HG03095 (cell line): ENCODE measurements at regions not wholly inside any gene's neighbourhood (a gene's known extent, or its start where the extent isn't known, plus 50 kb on each side); places are given as distances from the start of the nearest gene placed in this dataset.
"Not testable (repeated sequence)": the region's sequence is repeated elsewhere in the genome, so short reads cannot be mapped to it uniquely, and the experiment has no call there.

Experiments
- ATAC-seq: cut with Tn5 transposase; IDR thresholded peaks from one replicate; pipeline ENCODE4 v1.9.1; 2021; ENCODE audit warnings: moderate library complexity; ENCODE audit not compliant: unreplicated experiment

DNA sequence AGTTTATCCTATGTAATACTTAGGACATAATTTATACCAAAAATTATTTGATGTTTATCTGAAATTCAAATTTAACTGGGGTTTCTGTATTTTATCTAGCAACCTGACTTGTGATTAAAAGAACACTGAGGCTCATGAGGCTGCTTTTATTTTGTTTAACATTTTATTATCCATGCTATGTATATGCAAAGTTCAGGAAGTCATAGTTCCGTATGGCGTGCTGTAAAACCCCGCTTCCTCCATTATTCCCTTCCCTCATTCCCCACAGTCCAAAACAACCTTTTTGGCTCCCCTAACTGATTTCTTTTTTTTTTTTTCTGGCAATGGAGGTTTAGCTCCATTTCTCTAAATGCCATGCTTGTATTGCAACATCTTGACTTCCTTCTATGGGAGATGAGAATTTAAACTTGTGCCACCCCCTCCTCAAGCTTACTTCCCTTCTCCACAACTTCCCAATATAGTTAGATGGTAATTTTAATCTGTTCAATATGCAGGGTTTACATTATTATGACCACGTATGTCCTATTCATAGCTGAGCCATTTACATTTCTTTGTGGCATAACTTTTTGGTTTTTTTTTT, 138.0 kb upstream of the DNAH14 start:
- no peak for ATAC-seq

DNA sequence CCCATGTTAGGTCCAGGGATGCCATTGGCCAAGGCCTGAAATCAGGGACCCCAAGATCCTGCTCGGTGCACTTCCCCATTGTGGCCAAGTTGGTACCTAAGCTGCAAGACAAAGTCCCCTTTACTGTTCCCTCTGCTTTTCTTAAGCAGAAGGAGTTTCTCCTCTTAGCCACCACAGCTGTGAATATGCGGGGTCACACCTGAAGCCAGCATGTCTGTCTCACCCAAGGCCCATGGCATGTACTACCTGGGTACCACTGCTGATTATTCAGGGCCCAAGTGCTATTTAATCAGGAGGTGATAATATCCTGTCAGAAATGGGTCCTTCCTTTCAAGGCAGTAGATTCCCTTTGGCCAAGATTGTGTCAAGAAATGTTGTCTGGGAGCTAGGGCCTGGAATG, 133.9 kb upstream of the DNAH14 start:
- no peak for ATAC-seq

DNA sequence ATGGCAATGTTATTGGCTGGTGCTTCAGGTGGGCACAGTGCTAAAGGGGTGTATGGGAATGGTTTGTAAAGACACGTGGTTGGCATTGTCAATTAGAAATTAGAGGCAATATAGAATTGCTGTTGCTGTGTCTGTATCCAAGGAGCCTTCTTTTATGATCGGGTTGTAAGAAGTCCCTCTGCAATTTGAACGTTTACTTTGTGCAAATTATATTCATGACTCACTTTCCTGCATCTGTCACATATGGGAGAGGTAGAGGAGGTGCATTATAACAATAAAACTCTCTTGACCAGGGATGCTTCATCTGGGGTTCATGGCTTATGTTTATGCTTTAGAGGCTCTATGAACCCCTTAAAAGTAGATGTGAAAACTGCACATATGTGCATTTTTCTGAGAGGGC, 130.4 kb upstream of the DNAH14 start:
- no peak for ATAC-seq

DNA sequence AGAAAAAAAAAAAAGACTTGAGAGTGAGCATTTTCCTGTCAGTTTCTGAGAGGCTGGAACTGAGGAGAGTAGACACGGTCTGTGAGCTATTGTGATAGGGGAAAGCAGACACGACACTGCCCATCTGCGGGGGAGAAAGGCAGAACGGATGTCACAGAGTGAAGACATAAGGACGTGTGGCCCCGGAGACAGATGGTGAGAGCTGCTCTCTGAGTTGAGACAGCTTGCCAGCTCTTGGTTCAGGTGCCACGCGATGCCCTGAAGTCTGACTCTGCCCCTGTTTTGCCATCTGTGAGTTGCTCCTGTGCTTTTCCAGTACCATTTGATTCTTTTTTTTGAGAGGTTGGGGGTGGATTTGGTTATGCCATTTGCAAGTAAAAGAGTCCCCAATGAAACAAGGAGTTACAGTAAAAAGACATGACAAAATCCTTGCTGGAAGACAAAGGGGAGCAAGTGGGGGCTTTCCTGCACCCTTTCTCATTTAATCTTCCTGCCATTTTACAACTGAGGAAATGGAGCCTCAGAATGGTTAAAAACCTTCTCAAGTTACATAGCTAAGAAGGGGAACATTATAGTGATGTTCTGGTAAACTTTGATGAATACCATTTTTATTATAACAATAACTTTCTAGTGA, 128.9 kb upstream of the DNAH14 start:
- ATAC-seq, result no peak

DNA sequence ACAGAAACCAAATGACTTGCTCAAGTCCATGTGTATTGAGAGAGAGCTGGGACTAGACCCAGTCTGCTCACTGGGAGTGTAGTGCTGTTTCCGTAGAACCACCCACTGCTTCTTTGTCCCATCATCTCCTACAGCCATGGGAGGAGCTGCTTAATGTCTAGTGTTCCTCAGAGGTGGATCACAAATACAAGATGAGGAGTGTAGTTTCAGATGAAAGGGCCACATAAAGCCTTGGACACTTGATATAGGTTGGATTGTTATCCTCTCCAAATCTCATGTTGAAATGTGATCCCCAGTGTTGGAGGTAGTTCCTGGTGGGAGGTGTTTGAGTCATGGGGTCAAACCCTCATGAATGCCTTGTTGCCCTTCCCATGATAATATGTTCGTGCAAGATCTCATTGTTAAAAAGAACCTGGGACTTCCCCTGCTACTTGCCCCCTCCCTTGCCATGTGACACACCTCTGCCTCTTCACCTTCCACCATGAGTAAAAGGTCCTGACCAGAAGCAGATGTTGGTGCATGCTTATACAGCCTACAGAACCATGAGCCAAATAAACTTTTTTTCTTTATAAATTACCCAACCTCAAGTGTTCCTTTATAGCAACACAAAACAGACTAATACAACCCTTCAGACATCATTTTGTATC, 127.5 kb upstream of the DNAH14 start:
- ATAC-seq, result no peak

DNA sequence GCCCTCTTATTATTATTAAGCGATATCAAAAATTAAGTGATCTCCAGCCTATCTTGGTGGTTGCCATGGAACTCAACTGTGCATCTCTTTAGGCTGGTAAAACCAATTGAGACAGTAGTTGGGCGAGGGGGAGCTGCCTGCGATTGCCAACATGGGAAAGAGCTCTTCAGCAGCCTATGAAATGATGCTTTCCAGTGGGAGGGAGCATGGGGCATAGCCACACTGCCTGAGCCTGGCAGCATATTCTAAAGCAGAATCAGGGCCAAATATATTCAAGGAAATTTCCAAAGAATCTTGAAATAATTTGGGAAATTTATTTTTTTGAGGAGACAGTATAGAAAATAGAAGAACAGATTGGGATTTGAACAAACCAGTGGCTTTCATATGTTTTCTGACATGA, 126.9 kb upstream of the DNAH14 start:
- ATAC-seq, result no peak

DNA sequence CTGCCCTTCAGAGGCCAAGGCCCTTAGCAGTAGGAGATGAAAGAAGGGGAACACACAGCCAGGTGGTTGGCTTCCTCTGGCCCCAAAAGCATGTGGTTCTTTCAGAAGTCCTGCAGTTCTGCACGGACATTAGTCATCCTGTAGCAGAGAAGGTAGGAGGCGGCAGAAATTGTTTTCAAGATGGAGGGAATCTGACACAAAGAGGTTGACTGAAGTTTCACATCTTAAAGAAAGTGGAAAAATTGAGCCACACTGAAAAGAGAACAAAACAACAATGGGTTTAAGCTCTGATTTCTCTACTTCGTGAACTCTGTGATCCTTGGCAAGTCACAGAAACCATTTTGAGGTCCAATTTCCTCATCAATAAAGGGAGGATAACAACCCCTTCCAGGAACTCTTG, 125.3 kb upstream of the DNAH14 start:
- no peak for ATAC-seq

DNA sequence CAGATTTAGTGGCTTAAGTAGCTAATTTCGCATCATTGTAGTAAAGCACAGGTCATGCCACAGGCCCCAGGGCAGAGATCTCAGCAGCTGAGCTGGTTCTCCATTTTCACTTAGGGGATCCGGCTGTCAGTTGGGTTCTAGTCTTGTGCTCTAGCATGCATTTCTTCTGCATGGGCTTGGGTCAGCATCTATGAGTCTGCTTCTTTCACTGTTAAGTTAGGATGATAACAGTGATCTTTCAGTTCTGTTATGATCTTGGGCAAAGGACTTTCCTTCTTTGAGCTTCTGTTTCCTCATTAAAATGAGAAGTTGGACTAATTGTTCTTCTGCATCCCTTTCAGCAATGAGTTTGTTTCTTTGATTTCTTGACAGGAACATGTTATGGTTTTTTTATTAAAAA, 123.6 kb upstream of the DNAH14 start:
- ATAC-seq, result no peak

DNA sequence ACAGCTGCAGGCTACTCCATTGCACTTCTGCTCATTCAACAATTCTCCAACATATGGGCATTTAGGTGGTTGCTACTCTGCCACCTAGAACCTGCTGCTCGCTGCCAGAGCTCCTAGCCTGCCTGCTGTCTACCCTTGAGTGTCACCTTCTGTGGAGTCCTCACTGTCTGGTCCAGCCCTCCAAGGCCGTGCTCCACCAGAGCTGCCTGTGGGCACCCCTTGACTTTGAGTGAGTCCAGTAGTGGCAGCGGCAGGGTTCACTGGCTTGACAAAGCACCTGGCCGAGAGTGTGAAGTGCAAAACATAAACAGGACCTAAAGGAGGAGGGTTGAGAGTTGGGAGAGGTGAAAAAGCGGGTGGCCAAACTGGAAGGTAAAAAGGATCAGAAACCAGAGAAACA, 120.3 kb upstream of the DNAH14 start:
- ATAC-seq, result no peak

DNA sequence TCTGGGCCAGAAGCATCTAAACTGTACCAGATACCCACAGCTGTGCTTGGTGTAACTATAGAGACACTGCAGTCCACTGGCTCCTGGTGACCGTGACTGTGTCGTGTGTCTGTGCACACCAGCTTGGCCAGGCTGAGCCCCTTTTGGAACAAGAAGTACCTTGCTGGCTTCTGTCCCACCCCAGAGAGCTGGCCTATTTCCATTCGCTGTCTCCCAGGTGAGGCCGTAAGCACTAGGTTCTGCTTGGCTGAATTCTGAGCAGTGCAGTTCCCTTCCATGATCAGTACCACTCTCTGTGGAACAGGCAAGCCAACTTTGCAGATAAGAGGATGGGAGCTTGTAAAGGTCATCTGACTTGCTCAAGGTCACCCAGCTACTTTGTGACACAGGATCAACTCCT, 119.9 kb upstream of the DNAH14 start:
- no peak for ATAC-seq

DNA sequence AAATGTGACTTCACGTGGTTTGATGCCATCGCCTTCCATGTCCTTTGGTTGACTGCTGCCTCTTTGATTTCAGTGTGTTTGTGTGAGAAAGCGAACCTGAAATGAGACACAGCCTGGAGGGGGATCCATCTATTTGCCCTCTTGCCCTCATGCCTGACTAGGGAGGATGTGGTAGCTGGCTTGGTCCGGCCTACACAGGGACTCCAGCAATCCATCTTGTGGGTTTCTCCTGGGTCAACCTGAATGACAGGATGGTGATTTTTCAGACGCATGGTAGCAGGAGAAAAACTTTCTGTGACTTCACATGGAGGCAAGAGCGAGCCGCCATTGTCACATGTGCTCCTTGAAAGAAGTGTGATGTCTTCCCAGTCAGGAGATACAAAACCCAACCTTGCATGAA, 117.9 kb upstream of the DNAH14 start:
- ATAC-seq, result no peak

DNA sequence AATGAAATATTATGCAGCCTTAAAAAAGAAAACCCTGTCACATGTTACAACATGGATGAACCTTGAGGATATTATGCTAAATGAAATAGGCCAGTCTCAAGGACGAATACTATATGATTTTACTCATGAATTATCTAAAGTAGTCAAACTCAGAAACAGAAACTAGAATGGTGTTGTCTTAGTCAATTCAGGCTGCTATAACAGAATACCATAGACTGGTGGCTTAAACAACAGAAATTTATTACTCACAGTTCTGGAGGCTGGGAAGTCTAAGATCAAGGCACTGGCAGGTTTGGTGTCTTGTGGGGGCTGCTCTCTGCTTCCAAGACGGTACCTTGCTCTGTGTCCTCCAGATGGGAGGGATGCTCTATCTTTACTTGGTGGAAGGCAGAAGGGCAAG, 113.8 kb upstream of the DNAH14 start:
- ATAC-seq, result no peak

DNA sequence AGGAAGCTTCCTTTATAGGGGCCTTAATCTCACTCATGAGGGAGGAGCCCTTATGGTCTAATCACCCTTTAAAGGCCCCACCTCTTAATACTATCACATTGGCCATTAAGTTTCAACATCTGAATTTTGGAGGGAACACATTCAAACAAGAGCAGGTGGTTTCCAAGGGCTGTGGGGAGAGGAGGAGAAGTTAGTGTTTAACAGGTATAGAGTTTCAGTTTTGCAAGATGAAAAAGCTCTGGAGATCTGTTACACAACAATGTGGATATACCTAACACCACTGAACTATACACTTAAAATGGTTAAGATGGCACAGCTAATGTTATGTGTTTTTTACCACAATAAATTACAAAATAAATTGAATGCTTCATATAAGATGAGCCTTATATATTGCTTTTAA, 113.4 kb upstream of the DNAH14 start:
- no peak for ATAC-seq

DNA sequence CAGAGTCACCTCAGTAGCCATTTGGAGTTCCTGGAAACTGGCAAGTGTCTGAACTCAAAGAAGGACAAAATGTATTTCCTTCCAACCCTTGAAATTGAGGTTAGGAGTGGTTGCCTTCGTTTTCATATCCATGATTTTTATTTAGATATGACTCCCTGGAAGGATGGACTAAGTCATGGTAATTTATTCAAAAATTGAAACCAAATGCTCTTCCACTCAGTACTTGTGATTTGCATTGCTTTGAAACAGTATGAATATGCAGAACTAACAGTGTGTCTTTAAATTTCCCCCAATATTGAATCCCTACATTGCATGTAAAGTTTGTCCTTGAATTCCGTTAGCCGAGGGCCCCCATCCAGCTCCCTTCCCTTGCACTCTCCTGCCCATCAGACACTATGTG, 112.1 kb upstream of the DNAH14 start:
- no peak for ATAC-seq

DNA sequence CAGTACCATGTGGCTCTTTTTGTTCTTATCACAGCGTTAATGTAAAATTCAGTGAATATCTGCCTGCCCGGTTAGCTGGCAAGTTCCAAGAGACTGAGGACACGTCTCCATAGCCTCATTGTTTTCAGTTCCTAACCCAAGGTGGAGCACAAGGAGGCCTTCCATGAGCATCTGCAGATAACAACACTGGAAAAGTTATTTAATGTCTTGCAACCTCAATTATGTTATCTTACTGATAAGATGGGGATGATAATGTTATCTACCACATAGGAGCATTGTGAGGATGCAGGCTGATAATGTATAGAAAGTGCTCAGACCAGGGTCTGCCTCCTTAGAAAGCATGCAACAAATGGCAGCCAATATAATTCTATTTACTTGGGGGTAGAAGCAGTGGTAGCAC, 109.6 kb upstream of the DNAH14 start:
- ATAC-seq, result no peak

DNA sequence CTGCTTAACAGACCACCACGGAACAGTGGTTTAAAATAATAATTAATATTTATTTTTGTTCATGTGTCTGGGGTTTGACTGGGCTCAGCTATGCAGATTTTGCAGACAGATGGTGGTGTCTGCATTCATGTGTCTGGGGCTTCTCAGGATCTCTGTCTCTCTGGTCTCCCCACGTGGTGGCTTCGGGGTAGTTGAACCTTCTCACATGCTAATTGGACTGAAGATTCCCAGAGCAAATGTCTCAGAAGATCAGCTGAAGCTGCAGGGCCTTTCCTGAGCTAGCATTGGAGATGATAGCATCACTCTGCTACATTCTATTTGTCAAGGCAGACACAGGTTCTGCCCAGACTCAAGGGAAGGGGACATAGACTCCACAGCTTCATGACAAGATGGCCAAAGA, 109.1 kb upstream of the DNAH14 start:
- ATAC-seq, result no peak

DNA sequence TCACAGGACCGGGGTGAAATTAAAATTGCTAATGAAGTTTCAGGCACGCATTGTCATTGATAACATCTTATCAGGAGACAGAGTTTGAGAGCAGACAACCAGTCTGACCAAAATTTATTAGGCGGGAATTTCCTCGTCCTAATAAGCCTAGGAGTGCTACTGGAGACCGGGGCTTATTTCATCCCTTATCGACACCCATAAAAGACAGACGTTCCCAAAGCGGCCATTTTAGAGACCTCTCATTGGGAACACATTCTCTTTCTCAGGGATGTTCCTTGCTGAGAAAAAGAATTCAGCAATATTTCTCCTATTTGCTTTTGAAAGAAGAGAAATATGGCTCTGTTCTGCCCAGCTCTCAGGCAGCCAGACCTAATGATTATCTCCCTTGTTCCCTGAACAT, 107.7 kb upstream of the DNAH14 start:
- not testable (repeated sequence) for ATAC-seq

DNA sequence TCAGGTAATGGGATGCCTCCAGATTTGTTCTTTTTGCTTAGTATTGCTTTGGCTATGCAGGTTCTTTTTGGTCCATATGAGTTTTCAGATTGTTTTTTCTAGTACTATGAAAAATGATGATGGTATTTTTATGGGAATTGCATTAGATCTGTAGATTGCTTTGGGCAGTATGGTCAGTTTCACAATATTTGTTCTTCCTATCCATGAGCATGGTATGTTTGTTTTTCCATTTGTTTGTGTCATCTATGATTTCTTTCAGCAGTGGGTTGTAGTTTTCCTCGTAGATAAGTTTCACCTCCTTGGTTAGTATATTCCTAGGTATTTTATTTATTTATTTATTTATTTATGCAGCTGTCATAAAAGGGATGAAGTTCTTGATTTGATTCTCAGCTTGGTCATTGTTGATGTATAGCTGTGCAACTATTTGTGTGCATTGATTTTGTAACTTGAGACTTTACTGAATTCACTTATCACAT, 103.9 kb upstream of the DNAH14 start:
- no peak for ATAC-seq

DNA sequence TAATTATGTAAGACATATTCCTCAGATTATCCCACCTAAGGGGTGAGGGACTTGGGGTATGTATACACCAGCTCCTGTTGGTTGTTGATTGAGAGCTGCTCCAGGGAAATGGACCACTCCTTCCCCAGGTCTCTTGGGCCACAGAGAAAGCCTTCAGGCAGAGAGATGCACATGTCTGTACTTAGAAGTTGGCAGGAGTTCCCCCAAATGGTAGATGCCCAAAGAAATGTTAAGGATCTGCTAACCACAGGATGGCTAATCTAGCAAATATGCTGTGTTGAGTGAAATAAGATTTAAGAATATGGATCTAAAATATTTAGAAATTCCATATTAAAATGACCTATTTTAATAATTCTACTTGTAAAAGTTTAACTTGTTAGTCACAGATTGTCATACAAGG, 100.8 kb upstream of the DNAH14 start:
- no peak for ATAC-seq

DNA sequence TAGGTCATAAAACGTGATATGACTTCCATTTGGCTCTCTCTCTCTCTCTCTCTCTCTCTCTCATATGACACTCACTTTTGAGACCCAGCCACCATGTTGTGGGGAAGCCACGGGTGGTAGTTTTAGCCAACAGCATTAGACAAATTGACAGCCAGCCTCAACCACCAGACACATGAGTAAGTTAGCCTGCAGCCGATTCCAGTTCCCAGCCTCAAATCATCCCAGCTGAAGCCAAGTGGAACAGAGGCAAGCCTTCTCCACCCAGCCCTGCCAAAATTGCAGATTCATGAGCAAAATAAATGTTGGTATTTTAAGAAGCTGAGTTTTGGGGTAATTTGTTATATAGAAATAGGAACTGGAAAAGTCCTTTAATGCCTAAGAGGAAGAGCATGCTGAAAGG, 98.0 kb upstream of the DNAH14 start:
- no peak for ATAC-seq

DNA sequence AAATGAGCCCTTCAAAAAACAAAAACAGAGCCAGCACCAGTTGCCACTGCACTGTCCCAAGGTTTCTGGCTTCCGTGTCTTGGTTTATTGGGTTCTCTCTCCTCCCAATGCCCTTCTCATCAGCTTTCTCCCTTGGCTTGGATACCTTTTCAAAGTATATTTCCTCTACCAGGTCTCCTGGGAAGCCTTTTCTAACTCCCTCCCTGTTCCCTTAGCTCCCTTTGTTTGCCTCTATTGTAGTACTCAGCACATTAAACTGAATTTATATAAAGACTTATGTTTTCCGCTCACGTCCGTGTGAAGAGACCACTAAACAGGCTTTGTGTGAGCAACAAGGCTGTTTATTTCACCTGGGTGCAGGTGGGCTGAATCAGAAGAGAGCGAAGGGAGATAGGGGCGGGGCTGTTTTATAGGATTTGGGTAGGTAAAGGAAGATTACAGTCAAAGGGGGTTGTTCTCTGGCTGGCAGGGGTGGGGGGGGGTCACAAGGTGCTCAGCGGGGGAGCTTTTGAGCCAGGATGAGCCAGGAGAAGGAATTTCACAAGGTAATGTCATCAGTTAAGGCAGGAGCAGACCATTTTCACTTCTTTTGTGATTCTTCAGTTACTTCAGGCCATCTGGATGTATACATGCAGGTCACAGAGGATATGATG, 89.7 kb upstream of the DNAH14 start:
- not testable (repeated sequence) for ATAC-seq

DNA sequence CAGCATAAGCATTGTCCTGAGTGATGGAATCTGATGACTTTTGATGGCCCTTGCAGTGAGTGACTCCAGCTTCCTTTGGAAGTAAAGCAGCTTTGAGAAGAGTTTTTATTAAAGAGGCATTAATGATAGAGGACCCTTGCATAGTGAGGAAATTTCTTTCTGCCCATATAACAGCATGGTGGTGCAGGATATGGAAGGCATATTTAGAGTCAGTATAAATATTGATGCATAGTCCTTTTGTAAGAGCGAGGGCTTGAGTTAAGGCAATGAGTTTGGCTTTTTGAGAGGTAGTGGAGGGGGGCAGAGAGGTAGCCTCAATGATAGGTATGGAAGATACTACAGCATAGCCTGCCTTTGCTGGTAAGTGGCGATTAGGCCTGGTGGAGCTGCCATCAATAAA, 87.7 kb upstream of the DNAH14 start:
- not testable (repeated sequence) for ATAC-seq
